Activated naive CD4-positive, alpha-beta T cell treated with anti-CD3 and anti-CD28 coated beads for 36 hours (primary cell): ENCODE measurements at regions not wholly inside any gene's neighbourhood (a gene's known extent, or its start where the extent isn't known, plus 50 kb on each side); places are given as distances from the start of the nearest gene placed in this dataset.

Experiments used
- CTCF ChIA-PET: fragments of 350-600 bp; sonication (Branson Sonifier 250); formaldehyde crosslinking; loops from one replicate; lab custom pipeline; 2021; ENCODE audit warnings: antibody characterized with exemption; lab: Charles Lee
- DNase-seq: peaks from one replicate; pipeline ENCODE4 v3.0.0-alpha.2; 2020
- H3K27ac Mint-ChIP-seq: one replicate; pipeline ENCODE4 v1.8.0; 2021; ENCODE audit warnings: mild to moderate bottlenecking, mixed read lengths
- H3K27me3 Mint-ChIP-seq: one replicate; pipeline ENCODE4 v1.8.0; 2021; ENCODE audit warnings: low read depth, mixed read lengths
- H3K36me3 Mint-ChIP-seq: one replicate; pipeline ENCODE4 v1.8.0; 2021; ENCODE audit warnings: low read depth, mixed read lengths
- H3K4me1 Mint-ChIP-seq: one replicate; pipeline ENCODE4 v1.8.0; 2021; ENCODE audit warnings: low read depth, mixed read lengths
- H3K4me3 Mint-ChIP-seq: one replicate; pipeline ENCODE4 v1.8.0; 2021; ENCODE audit warnings: mild to moderate bottlenecking, moderate library complexity, mixed read lengths
- H3K9me3 Mint-ChIP-seq: one replicate; pipeline ENCODE4 v1.8.0; 2021; ENCODE audit warnings: mixed read lengths
- intact Hi-C: fragments of 100-400 bp; cut with micrococcal nuclease; formaldehyde crosslinking; loops from one replicate; pipeline ENCODE4 v1.15.1; 2023

DNA sequence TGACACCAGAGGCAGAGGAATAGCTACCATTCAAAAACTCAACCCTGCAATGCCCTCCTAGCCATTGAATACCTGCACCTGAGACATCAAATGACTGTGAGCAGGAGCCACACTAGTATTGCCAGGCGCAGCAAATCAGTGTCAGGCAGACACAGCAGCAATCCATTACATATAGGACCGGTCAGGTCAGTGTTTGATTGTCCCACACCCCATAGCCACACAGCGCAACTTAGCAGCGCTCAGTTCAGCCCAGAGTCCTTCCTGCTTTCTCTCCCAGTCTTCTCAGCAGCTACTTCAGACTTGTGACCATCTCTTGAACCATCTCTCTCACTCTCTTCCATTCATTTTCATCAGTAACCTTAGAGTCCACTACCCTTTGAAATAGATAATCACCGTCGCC lies 181.6 kb upstream of the GPR12 start:
- no peaks in the 10 kb centered on the region for H3K36me3 Mint-ChIP-seq
- no peak for DNase-seq
- H3K27me3 Mint-ChIP-seq: peaks cover 4% of the 10 kb centered on the region
- no peaks in the 10 kb centered on the region for H3K9me3 Mint-ChIP-seq
- no peaks in the 10 kb centered on the region for H3K4me1 Mint-ChIP-seq
- no peak overlapping the region for H3K27ac Mint-ChIP-seq
- H3K4me3 Mint-ChIP-seq: no peak overlapping the region
- intact Hi-C loops: no loop called here
- CTCF ChIA-PET: interaction anchor here (0.8 kb wide), 1 partner anchor 68 kb away, joined by 3 read pairs; no protein-coding TSS in a partner anchor

DNA sequence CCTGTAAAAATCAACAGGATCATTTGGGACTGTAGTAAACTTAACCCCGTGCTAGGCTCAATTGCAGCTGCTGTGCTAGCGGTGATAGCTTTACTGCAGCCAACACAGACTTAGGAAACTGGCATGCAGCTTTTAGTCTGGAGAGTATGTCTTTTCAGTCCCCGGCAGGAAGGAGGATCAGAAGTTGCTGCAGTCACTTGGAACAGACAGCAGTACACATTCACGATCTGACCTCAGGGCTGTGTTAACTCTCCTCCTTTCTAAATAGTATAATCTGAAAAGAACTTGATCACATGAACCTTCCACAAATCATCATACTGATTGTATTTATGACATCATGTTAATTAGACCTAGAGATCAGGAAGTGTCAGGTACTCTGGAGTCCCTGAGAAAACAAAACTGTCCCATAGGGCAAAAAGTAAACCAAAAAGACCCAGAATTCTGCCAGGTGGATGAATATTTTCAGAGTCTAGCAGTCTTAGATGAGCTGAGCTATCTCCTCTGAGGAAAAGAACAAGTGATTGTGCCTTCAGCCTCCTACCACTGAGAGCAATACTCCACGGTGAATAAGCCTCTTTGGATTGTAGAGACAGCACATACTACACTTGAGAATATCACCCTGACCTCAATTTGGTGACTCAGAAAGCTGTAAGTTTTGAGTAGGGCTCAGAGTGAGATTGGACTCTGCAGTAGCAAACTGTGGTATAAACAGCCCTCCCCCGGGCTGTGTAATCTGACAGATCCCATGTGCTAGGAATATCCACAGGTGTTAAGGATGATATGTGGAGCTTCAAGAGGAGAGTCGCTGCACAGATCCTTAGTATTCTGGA lies 181.0 kb upstream of the GPR12 start:
- Mint-ChIP-seq H3K9me3 (no peaks in the 10 kb centered on the region), H3K27me3 (peaks cover 4% of the 10 kb centered on the region), H3K4me1 (no peaks in the 10 kb centered on the region), H3K36me3 (no peaks in the 10 kb centered on the region), H3K4me3 (no peak overlapping the region), H3K27ac (no peak overlapping the region)
- intact Hi-C loops: no loop called here
- peak; percentile 5 for DNase-seq
- CTCF ChIA-PET: interaction anchor here (0.8 kb wide), 2 partner anchors 21 to 68 kb away, joined by 3 read pairs; no protein-coding TSS in a partner anchor

DNA sequence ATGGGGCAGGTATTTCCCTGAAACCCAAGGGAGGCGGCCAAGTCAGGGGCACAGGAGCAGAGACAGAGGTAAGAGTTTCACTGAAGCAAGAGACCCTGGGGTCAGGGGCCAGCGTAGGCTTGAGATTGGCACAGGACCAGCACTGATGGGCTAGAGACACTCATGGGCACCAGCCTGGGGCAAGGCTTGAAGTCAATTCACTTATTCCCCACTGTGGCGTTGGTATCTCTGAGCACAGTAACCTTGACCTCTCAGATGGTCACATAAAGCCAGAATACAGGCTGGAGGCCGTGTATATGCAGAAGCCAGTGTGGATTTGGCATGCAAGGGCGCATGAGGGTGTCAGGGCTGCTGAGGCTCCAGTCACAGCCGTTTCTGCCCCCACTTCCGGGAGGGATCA lies 173.5 kb upstream of the GPR12 start:
- peaks cover 8% of the 10 kb centered on the region for H3K27me3 Mint-ChIP-seq
- no peaks in the 10 kb centered on the region for H3K36me3 Mint-ChIP-seq
- no peaks in the 10 kb centered on the region for H3K4me1 Mint-ChIP-seq
- no peak overlapping the region for H3K4me3 Mint-ChIP-seq
- CTCF ChIA-PET: interaction anchor here (1.4 kb wide), 1 partner anchor 13 kb away, joined by 4 read pairs; no protein-coding TSS in a partner anchor
- H3K27ac Mint-ChIP-seq: no peak overlapping the region
- intact Hi-C loops: no loop called here
- DNase-seq: no peak
- no peaks in the 10 kb centered on the region for H3K9me3 Mint-ChIP-seq

DNA sequence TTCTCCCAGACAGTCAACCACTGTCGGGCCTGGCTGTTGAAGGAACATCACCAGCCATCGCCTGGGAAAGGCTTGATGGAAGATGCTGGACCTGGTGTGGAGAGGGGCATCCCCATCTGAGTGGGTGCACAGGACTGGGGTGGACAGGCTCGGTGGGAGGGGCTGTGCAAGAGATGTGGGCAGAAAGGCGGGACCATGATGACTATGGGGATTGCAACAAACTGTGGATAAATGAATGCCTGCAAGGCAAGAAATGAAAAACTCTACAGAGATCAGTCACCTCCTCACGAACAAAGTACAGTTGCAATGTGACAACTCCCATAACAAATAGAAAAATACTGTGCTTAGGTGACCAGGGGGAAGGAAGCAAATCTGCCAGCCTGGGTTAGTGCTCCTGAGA lies 171.9 kb upstream of the GPR12 start:
- Mint-ChIP-seq H3K27me3 (peaks cover 3% of the 10 kb centered on the region), H3K4me1 (no peaks in the 10 kb centered on the region), H3K4me3 (no peak overlapping the region), H3K36me3 (no peaks in the 10 kb centered on the region), H3K27ac (no peak overlapping the region), H3K9me3 (no peaks in the 10 kb centered on the region)
- no peak for DNase-seq
- CTCF ChIA-PET: interaction anchor here (4.8 kb wide), 1 partner anchor 13 kb away, joined by 18 read pairs; no protein-coding TSS in a partner anchor
- intact Hi-C loops: no loop called here

DNA sequence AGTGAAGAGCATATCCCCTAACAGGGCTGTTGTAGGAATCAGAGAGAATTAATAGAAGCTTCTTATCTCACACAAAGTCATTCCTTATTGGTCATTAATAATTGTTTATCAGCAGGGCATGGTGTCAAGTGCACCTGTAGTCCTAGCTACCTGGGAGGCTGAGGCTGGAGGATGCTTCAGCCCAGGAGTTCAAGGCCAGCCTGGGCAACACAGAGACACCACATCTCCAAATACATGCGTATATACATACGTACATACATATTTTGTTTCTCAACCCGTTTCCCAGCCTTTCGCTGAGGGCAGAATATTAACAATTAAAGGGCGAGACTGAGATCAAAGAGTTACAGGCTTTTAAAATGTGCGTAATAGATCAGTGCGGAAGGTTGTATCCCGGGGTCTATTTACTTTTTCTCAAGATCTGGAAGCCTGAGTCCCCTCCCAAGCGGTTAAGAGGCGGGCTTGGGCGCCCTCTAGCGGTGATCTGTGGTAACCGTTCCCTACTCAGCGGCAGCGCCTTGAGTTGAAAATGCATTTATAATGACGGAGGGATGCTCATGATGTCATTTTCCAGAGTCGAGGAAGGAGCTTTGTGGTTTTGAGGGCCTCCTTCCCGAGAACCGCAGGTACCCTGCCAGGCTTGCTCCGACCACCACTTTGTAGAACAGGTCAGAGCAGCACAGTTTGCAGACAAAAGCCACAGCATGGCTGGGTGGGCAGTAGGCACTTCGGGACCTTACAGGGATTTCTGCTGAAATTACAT lies 169.6 kb upstream of the GPR12 start:
- H3K27me3 Mint-ChIP-seq: peaks cover 3% of the 10 kb centered on the region
- no peak overlapping the region for H3K27ac Mint-ChIP-seq
- H3K36me3 Mint-ChIP-seq: no peaks in the 10 kb centered on the region
- H3K4me1 Mint-ChIP-seq: no peaks in the 10 kb centered on the region
- CTCF ChIA-PET: interaction anchor here (0.6 to 4.8 kb wide), 26 partner anchors 8 to 800 kb away, joined by 3 to 18 read pairs (median 4); no protein-coding TSS in a partner anchor
- no peak overlapping the region for H3K4me3 Mint-ChIP-seq
- intact Hi-C loops: loop anchor here (1.0 kb wide), 3 partner anchors 223 to 744 kb away; no protein-coding TSS in a partner anchor
- no peaks in the 10 kb centered on the region for H3K9me3 Mint-ChIP-seq
- peak; percentile 79 for DNase-seq

DNA sequence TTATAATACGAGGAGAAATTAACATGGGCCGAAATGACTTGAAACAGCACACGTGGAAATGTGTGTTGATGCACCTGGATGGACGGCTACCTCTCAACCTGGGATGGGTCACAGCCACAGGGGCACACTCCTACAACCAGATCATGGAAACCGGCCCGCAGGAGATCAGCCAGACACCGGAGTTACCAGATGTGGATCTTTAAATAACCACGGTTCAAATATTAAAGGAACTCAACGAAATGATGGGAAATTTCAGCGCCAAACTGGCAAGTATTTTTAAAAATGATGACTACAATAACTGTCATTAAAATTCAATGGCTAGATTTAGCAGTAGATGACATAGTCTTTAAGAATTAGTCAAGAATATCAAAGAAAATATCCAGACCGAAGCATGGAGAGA lies 166.9 kb upstream of the GPR12 start:
- DNase-seq: no peak
- Mint-ChIP-seq H3K9me3 (no peaks in the 10 kb centered on the region), H3K27me3 (peaks cover 7% of the 10 kb centered on the region), H3K27ac (no peak overlapping the region), H3K36me3 (no peaks in the 10 kb centered on the region), H3K4me1 (no peaks in the 10 kb centered on the region), H3K4me3 (no peak overlapping the region)
- CTCF ChIA-PET: interaction anchor here (0.7 kb wide), 1 partner anchor 1096 kb away, joined by 3 read pairs; no protein-coding TSS in a partner anchor
- intact Hi-C loops: no loop called here

DNA sequence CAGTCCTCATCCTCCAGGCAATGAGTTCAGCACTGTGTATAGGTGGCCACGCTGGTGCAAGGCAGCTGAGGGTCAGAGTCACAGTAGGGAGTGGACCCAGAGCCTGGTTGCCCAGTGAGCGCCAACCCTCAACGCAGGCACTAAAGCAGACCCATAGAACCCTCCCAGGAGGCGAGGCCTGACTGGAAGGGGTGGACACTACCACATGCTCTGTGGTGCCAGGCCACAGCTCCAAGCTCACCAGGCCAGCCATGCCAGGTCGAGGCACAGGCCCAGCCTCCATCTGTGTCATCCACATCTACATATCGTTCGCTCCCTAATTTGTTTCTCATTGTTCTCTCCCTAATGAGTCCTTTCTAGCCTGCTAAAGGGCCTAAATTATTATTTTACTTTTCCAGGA lies 165.8 kb upstream of the GPR12 start:
- CTCF ChIA-PET: no interaction called here
- no peaks in the 10 kb centered on the region for H3K36me3 Mint-ChIP-seq
- H3K27me3 Mint-ChIP-seq: peaks cover 7% of the 10 kb centered on the region
- no peak overlapping the region for H3K27ac Mint-ChIP-seq
- no peaks in the 10 kb centered on the region for H3K9me3 Mint-ChIP-seq
- no peak overlapping the region for H3K4me3 Mint-ChIP-seq
- intact Hi-C loops: no loop called here
- no peaks in the 10 kb centered on the region for H3K4me1 Mint-ChIP-seq
- no peak for DNase-seq

DNA sequence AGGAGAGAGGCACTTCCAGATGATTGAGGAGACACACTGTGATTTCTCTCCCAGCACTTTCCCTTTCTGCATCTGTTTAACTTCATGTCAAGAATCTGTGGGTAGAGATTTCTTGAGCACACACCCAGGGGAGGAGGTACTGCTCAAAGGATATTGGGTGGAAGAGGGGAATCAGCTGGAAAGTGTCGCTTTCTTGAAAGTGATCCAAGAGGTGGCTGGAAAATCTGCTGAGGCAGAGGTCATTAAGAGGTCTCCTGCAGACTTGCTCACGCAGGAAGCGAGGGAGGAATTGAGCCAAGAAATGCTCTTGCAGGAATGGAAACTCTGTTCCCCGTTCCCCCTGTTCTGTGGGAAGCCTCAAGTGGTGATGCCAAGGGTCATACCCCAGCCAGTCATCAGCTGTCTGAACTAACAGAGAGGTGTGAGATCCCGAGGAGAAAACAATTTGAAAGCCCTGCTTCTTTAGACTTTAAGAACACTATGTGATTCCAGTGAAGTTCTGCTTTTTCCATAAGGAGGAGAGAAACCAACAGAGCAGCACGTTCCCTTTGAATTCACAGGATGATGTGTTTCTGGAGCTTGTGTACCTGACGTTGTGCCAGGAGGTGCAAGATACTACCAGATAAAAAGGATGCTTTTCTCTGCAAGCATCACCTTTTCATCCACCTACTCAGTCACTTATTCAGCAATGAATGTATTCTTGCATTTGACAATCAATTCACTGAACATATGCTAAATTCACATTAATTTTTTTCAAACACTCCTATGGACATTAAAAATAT lies 163.4 kb upstream of the GPR12 start:
- Mint-ChIP-seq H3K27me3 (peaks cover 3% of the 10 kb centered on the region), H3K9me3 (no peaks in the 10 kb centered on the region), H3K4me3 (no peak overlapping the region), H3K27ac (no peak overlapping the region), H3K36me3 (no peaks in the 10 kb centered on the region), H3K4me1 (no peaks in the 10 kb centered on the region)
- CTCF ChIA-PET: no interaction called here
- DNase-seq: no peak
- intact Hi-C loops: no loop called here

DNA sequence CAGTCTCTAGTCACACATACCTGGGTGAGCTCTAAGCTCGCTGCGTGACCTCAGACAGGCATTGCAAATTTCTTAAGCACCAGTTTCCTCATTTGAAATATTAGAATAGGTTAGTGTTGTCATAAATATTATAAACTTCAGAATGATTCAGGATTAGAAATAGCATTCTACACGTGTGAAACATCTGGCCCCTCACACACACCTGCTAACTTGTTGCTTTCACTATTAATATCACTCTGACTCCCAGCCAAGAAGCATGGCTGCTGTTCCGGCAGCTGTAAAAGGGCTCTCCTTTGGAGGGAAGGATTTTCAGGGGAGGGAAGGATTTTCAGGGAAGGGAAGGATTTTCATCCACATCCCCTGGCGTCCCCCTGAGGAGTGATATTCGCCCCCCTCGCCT lies 161.3 kb upstream of the GPR12 start:
- H3K36me3 Mint-ChIP-seq: no peaks in the 10 kb centered on the region
- CTCF ChIA-PET: no interaction called here

DNA sequence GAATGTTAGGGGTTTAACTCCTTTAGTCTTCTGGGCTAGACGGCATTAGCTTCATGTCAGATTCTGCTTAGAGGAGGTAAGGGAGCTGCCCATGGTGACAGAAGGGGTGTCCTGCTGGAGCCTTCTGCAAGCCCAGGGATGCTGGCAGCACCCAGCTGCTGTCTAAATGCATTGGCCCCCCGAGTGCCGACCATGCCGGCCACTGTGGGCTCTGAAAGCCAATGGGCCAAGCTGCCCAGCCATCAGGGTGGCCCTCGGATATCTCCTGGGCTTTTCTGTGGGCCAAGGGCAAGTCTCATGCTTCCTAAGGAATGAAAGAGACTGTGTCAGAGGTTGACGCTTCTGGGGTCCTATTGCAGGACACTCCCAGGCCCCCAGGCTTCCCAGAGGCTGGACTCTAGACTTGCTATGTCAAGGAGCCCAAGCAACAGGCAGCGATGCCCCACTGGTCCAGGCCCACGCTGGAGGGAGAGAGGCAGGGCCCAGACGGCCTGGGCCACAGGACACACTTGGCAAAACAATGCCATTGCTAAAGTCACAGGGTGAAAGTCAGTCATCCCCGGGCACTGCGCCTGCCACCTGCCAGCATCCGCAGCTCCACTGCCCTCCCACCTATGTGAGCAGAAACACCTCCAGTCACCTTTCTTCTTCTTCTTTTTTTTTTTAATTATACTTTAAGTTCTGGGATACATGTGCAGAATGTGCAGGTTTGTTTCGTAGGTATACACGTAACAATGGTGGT lies 160.2 kb upstream of the GPR12 start:
- CTCF ChIA-PET: interaction anchor here (4.2 kb wide), 1 partner anchor 10 kb away, joined by 18 read pairs; no protein-coding TSS in a partner anchor
- no peaks in the 10 kb centered on the region for H3K9me3 Mint-ChIP-seq
- no peak overlapping the region for H3K4me3 Mint-ChIP-seq
- intact Hi-C loops: no loop called here
- DNase-seq: no peak
- H3K4me1 Mint-ChIP-seq: no peaks in the 10 kb centered on the region
- no peak overlapping the region for H3K27ac Mint-ChIP-seq
- H3K27me3 Mint-ChIP-seq: peaks cover 3% of the 10 kb centered on the region
- no peaks in the 10 kb centered on the region for H3K36me3 Mint-ChIP-seq

More for the DNA sequence above, 161.3 kb upstream of the GPR12 start:
- Mint-ChIP-seq H3K4me1 (no peaks in the 10 kb centered on the region), H3K9me3 (no peaks in the 10 kb centered on the region), H3K27me3 (peaks cover 3% of the 10 kb centered on the region), H3K27ac (no peak overlapping the region), H3K4me3 (no peak overlapping the region)
- intact Hi-C loops: no loop called here
- DNase-seq: no peak

DNA sequence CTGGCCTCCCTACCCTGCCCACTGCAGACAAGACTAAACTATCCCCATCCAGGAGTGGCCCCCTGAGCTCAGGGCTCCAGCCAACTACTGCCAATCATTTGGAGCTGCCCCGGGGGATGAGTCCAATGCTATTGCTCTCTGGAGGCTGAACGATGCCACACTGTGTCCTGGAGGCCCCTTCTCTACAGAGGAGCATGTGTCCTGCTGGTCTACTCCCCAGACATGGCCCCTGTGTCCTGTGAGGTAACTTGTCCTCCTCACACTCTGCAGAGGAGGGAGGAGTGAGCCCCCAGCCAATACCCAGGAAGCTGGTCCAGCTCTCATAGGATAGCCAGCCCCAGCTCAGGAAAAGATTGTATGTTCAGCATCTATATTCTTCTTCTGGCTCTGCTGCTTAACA lies 159.1 kb upstream of the GPR12 start:
- CTCF ChIA-PET: interaction anchor here (4.2 kb wide), 1 partner anchor 11 kb away, joined by 18 read pairs; no protein-coding TSS in a partner anchor
- intact Hi-C loops: no loop called here
- H3K27me3 Mint-ChIP-seq: peaks cover 3% of the 10 kb centered on the region
- no peaks in the 10 kb centered on the region for H3K36me3 Mint-ChIP-seq
- H3K4me1 Mint-ChIP-seq: peaks cover 3% of the 10 kb centered on the region
- no peak overlapping the region for H3K27ac Mint-ChIP-seq
- DNase-seq: no peak
- no peaks in the 10 kb centered on the region for H3K9me3 Mint-ChIP-seq
- H3K4me3 Mint-ChIP-seq: no peak overlapping the region
